ENCODE measurements at regions not wholly inside any gene's neighbourhood (a gene's known extent, or its start where the extent isn't known, plus 50 kb on each side); places are given as distances from the start of the nearest gene placed in this dataset.
"Not testable (repeated sequence)": the region's sequence is repeated elsewhere in the genome, so short reads cannot be mapped to it uniquely, and the experiment has no call there.

- peaks cover 2% of the 10 kb centered on the region for H3K27me3 Mint-ChIP-seq
- ChIA-PET CTCF (interaction anchor here (0.7 to 1.5 kb wide), 3 partner anchors 12 to 75 kb away, joined by 3 read pairs; no protein-coding TSS in a partner anchor), POLR2A (no interaction called here)
- H3K27ac Mint-ChIP-seq, result no peak overlapping the region
- peaks cover 17% of the 10 kb centered on the region for H3K9me3 Mint-ChIP-seq
- H3K4me1 Mint-ChIP-seq, result peaks cover 5% of the 10 kb centered on the region
- H3K36me3 Mint-ChIP-seq (ENCODE audit: low read depth), result peaks cover 3% of the 10 kb centered on the region
- no peak for DNase-seq
- H3K4me3 Mint-ChIP-seq, result no peak overlapping the region
Measured at GRCh38 chr2:105671156-105671555, 73.6 kb upstream of the NCK2 start.

GRCh38 chr2:105669384-105669891, 75.3 kb upstream of the NCK2 start:
- ChIA-PET POLR2A (no interaction called here), CTCF (interaction anchor here (1.3 kb wide), 1 partner anchor 30 kb away, joined by 4 read pairs; no protein-coding TSS in a partner anchor)
- Mint-ChIP-seq H3K4me1 (no peaks in the 10 kb centered on the region), H3K9me3 (peaks cover 30% of the 10 kb centered on the region), H3K36me3 (ENCODE audit: low read depth) (peaks cover 3% of the 10 kb centered on the region), H3K27ac (no peak overlapping the region), H3K4me3 (no peak overlapping the region), H3K27me3 (peaks cover 5% of the 10 kb centered on the region)
- no peak for DNase-seq

- Mint-ChIP-seq H3K27me3 (peaks cover 8% of the 10 kb centered on the region), H3K27ac (no peak overlapping the region), H3K4me1 (no peaks in the 10 kb centered on the region), H3K36me3 (ENCODE audit: low read depth) (peaks cover 3% of the 10 kb centered on the region), H3K4me3 (no peak overlapping the region), H3K9me3 (peaks cover 39% of the 10 kb centered on the region)
- POLR2A ChIA-PET, result no interaction called here
- DNase-seq, result no peak
- CTCF ChIA-PET, result no interaction called here
Measured at GRCh38 chr2:105665480-105665879, 79.2 kb upstream of the NCK2 start.

- DNase-seq, result no peak
- Mint-ChIP-seq H3K36me3 (ENCODE audit: low read depth) (peaks cover 2% of the 10 kb centered on the region), H3K9me3 (peaks cover 20% of the 10 kb centered on the region), H3K4me3 (no peak overlapping the region), H3K27me3 (peaks cover 3% of the 10 kb centered on the region), H3K4me1 (no peaks in the 10 kb centered on the region), H3K27ac (no peak overlapping the region)
- ChIA-PET CTCF (no interaction called here), POLR2A (no interaction called here)
Measured at GRCh38 chr2:105660489-105660888, 84.2 kb upstream of the NCK2 start.

- H3K9me3 Mint-ChIP-seq; H3K27me3 Mint-ChIP-seq; DNase-seq; H3K36me3 Mint-ChIP-seq (ENCODE audit: low read depth); H3K4me3 Mint-ChIP-seq; CTCF ChIA-PET; H3K27ac Mint-ChIP-seq; POLR2A ChIA-PET; H3K4me1 Mint-ChIP-seq: not testable (repeated sequence)
Measured at GRCh38 chr2:105655723-105656606, 88.7 kb upstream of the NCK2 start.

- Mint-ChIP-seq H3K36me3 (ENCODE audit: low read depth) (peaks cover 2% of the 10 kb centered on the region), H3K9me3 (peaks cover 1% of the 10 kb centered on the region), H3K27ac (no peak overlapping the region), H3K27me3 (no peaks in the 10 kb centered on the region), H3K4me1 (no peaks in the 10 kb centered on the region), H3K4me3 (no peak overlapping the region)
- no peak for DNase-seq
- ChIA-PET CTCF (no interaction called here), POLR2A (no interaction called here)
Measured at GRCh38 chr2:105655244-105655643, 89.5 kb upstream of the NCK2 start.

GRCh38 chr2:105654474-105655004, 90.2 kb upstream of the NCK2 start:
- CTCF ChIA-PET, result no interaction called here
- POLR2A ChIA-PET, result no interaction called here
- H3K27me3 Mint-ChIP-seq, result no peaks in the 10 kb centered on the region

GRCh38 chr2:105653302-105653701, 91.4 kb upstream of the NCK2 start:
- ChIA-PET POLR2A (no interaction called here), CTCF (no interaction called here)
- Mint-ChIP-seq H3K4me1 (no peaks in the 10 kb centered on the region), H3K9me3 (no peaks in the 10 kb centered on the region), H3K4me3 (no peak overlapping the region), H3K36me3 (ENCODE audit: low read depth) (peaks cover 2% of the 10 kb centered on the region), H3K27me3 (no peaks in the 10 kb centered on the region), H3K27ac (no peak overlapping the region)
- DNase-seq, result no peak

More at GRCh38 chr2:105654474-105655004, 90.2 kb upstream of the NCK2 start:
- DNase-seq, result no peak
- no peaks in the 10 kb centered on the region for H3K4me1 Mint-ChIP-seq
- H3K27ac Mint-ChIP-seq, result no peak overlapping the region
- H3K4me3 Mint-ChIP-seq, result no peak overlapping the region
- peaks cover 2% of the 10 kb centered on the region for H3K36me3 Mint-ChIP-seq (ENCODE audit: low read depth)
- no peaks in the 10 kb centered on the region for H3K9me3 Mint-ChIP-seq

GRCh38 chr2:105652014-105652796, 92.5 kb upstream of the NCK2 start:
- Mint-ChIP-seq H3K27ac (no peak overlapping the region), H3K36me3 (ENCODE audit: low read depth) (peaks cover 2% of the 10 kb centered on the region), H3K27me3 (peaks cover 1% of the 10 kb centered on the region), H3K4me1 (no peaks in the 10 kb centered on the region), H3K9me3 (no peaks in the 10 kb centered on the region), H3K4me3 (no peak overlapping the region)
- DNase-seq, result no peak
- ChIA-PET CTCF (interaction anchor here (0.9 kb wide), 1 partner anchor 66 kb away, joined by 3 read pairs; no protein-coding TSS in a partner anchor), POLR2A (no interaction called here)

GRCh38 chr2:105649534-105649933, 95.2 kb upstream of the NCK2 start:
- Mint-ChIP-seq H3K36me3 (ENCODE audit: low read depth) (no peaks in the 10 kb centered on the region), H3K4me3 (no peak overlapping the region), H3K27me3 (peaks cover 2% of the 10 kb centered on the region), H3K27ac (no peak overlapping the region), H3K9me3 (no peaks in the 10 kb centered on the region), H3K4me1 (no peaks in the 10 kb centered on the region)
- CTCF ChIA-PET, result no interaction called here
- DNase-seq, result no peak
- POLR2A ChIA-PET, result interaction anchor here (0.7 kb wide), 1 partner anchor 162 kb away, joined by 3 read pairs; no protein-coding TSS in a partner anchor

GRCh38 chr2:105647731-105648130, 97.0 kb upstream of the NCK2 start:
- CTCF ChIA-PET, result no interaction called here
- peaks cover 2% of the 10 kb centered on the region for H3K27me3 Mint-ChIP-seq

GRCh38 chr2:105646774-105647076, 98.0 kb upstream of the NCK2 start:
- Mint-ChIP-seq H3K27me3 (peaks cover 2% of the 10 kb centered on the region), H3K4me3 (no peak overlapping the region), H3K36me3 (ENCODE audit: low read depth) (no peaks in the 10 kb centered on the region), H3K4me1 (no peaks in the 10 kb centered on the region), H3K9me3 (no peaks in the 10 kb centered on the region), H3K27ac (no peak overlapping the region)
- DNase-seq, result no peak
- ChIA-PET POLR2A (no interaction called here), CTCF (no interaction called here)

More at GRCh38 chr2:105647731-105648130, 97.0 kb upstream of the NCK2 start:
- H3K4me3 Mint-ChIP-seq, result no peak overlapping the region
- H3K4me1 Mint-ChIP-seq, result no peaks in the 10 kb centered on the region
- no peaks in the 10 kb centered on the region for H3K36me3 Mint-ChIP-seq (ENCODE audit: low read depth)
- POLR2A ChIA-PET, result no interaction called here
- no peak overlapping the region for H3K27ac Mint-ChIP-seq
- DNase-seq, result no peak
- H3K9me3 Mint-ChIP-seq, result no peaks in the 10 kb centered on the region
